Spleen (tissue), 11 donors: ENCODE measurements at regions not wholly inside any gene's neighbourhood (a gene's known extent, or its start where the extent isn't known, plus 50 kb on each side); places are given as distances from the start of the nearest gene placed in this dataset.

Source experiments
- DNase-seq: peaks from one replicate; pipeline ENCODE4 v3.0.0-alpha.2; 2020
- H3K27ac ChIP-seq, 8 donors: fragments of 200-600 bp; sonication (generic) in 7 of 8; 1 replicate in 4 of 8; 2 replicates in 4 of 8; pipeline versions ENCODE4 v1.5.0 to v1.8.0; 2016 to 2021; ENCODE audit warnings: inconsistent platforms in 4 of 8, mild to moderate bottlenecking in 4 of 8, moderate library complexity in 1 of 8
- H3K27me3 ChIP-seq, 7 donors: fragments of 200-600 bp; sonication (generic) in 6 of 7; replicated peaks in 1 of 7; 1 replicate in 4 of 7; 2 replicates in 3 of 7; pipeline versions ENCODE4 v1.5.0 to v1.8.0; 2016 to 2021; ENCODE audit warnings: inconsistent platforms in 3 of 7, mild to moderate bottlenecking in 1 of 7
- H3K36me3 ChIP-seq, 6 donors: fragments of 200-600 bp; sonication (generic) in 5 of 6; 1 replicate in 4 of 6; 2 replicates in 2 of 6; pipeline versions ENCODE4 v1.5.0 to v1.8.0; 2016 to 2021; ENCODE audit warnings: inconsistent platforms in 2 of 6
- H3K4me1 ChIP-seq, 6 donors: fragments of 200-600 bp; sonication (generic) in 5 of 6; 1 replicate in 3 of 6; 2 replicates in 3 of 6; pipeline versions ENCODE4 v1.5.0 to v1.8.0; 2016 to 2021; ENCODE audit warnings: inconsistent platforms in 3 of 6
- H3K4me3 ChIP-seq, 8 donors: fragments of 200-600 bp; sonication (generic) in 7 of 8; 1 replicate in 4 of 8; 2 replicates in 4 of 8; pipeline versions ENCODE4 v1.5.0 to v1.8.0; 2016 to 2021; ENCODE audit warnings: inconsistent platforms in 4 of 8, mild to moderate bottlenecking in 4 of 8, moderate library complexity in 2 of 8
- H3K9me3 ChIP-seq, 8 donors: fragments of 200-600 bp; sonication (generic) in 7 of 8; 1 replicate in 4 of 8; 2 replicates in 4 of 8; pipeline versions ENCODE4 v1.5.0 to v1.8.0; 2016 to 2021; ENCODE audit warnings: inconsistent platforms in 4 of 8
- CTCF ChIP-seq, 11 experiments: fragments of 200-600 bp in 7 of 11; fragments of 450-650 bp in 4 of 11; sonication (generic) in 4 of 11; IDR thresholded peaks in 8 of 11; conservative IDR thresholded peaks in 3 of 11; 1 replicate in 7 of 11; 2 replicates in 4 of 11; pipeline versions ENCODE4 v1.4.0 to v1.8.0; 2016 to 2021; ENCODE audit warnings: antibody characterized with exemption in 11 of 11, inconsistent platforms in 4 of 11, mild to moderate bottlenecking in 1 of 11
- POLR2A ChIP-seq, 3 donors: fragments of 450-650 bp; IDR thresholded peaks; one replicate each; pipeline ENCODE4 v1.5.1; 2017; ENCODE audit warnings: antibody characterized with exemption in 3 of 3, mild to moderate bottlenecking in 1 of 3
- POLR2AphosphoS5 ChIP-seq, 3 donors: sonication (generic); formaldehyde crosslinking; IDR thresholded peaks; one replicate each; pipeline ENCODE4 v1.5.1; 2017; ENCODE audit warnings: antibody characterized with exemption in 3 of 3
- WGBS, 5 donors: extraction: QIAGEN DNeasy Blood & Tissue Kit in 3 of 5; methylation state at CpG; one replicate each; pipeline versions ENCODE4 v1.1.5 to v1.1.7; 2013 to 2018; 5-methylcytosine and 5-hydroxymethylcytosine counted together
- intact Hi-C: fragments of 100-400 bp; cut with DNase I; formaldehyde crosslinking; loops from one replicate; pipeline ENCODE4 v1.15.0; 2023; ENCODE audit warnings: low total_unique reads
- donor health status: healthy with polysubstance abuse.
- donor health status: DM: no; HTN: no; CAD: no; lungs with moderate emphysema.
- donor health status: DM: no; HTN: no; CAD: no.
- donor health status: Bipolar disorder and iron deficiency.
- donor health status: healthy.
- donor health status: DM: no; HTN: no; CAD: no.
- donor health status: DM: yes; HTN: yes; CAD: no.

GRCh38 chr1:95982711-95983110 is 738.9 kb upstream of the PTBP2 start:
- DNase-seq, result no peak
- Histone ChIP-seq H3K4me3 (no peak overlapping the region), H3K27me3 (no peaks in the 10 kb centered on the region), H3K27ac (no peak overlapping the region), H3K9me3 (no peaks in the 10 kb centered on the region), H3K4me1 (no peaks in the 10 kb centered on the region), H3K36me3 (no peaks in the 10 kb centered on the region)
- no peak for TF ChIP-seq POLR2AphosphoS5 (IDR thresholded peaks at IDR 0.05)
- no peak for TF ChIP-seq POLR2A (IDR thresholded peaks at IDR 0.05)
- no peak for TF ChIP-seq CTCF (IDR thresholded peaks at IDR 0.05 in 8 of 11, conservative IDR thresholded peaks at IDR 0.05 in 3 of 11)
- intact Hi-C loops, result no loop called here

- TF ChIP-seq POLR2A (IDR thresholded peaks at IDR 0.05), result no peak
- TF ChIP-seq CTCF (IDR thresholded peaks at IDR 0.05 in 8 of 11, conservative IDR thresholded peaks at IDR 0.05 in 3 of 11), result no peak
- TF ChIP-seq POLR2AphosphoS5 (IDR thresholded peaks at IDR 0.05), result no peak
- H3K4me3 ChIP-seq, result no peak overlapping the region
- H3K36me3 ChIP-seq, result no peaks in the 10 kb centered on the region
- no peaks in the 10 kb centered on the region for H3K4me1 ChIP-seq
- no peak overlapping the region for H3K27ac ChIP-seq
- intact Hi-C loops, result no loop called here
- DNase-seq, result no peak
- no peaks in the 10 kb centered on the region for H3K27me3 ChIP-seq
- H3K9me3 ChIP-seq, result no peaks in the 10 kb centered on the region
Measured at GRCh38 chr1:95983831-95984230, 737.8 kb upstream of the PTBP2 start.

- WGBS, 5 donors, result 47 to 92% (median 77%) methylated on average over 1 of the region's 1 CpG
- H3K36me3 ChIP-seq, result no peaks in the 10 kb centered on the region
- no peak overlapping the region for H3K4me3 ChIP-seq
- H3K9me3 ChIP-seq, result no peaks in the 10 kb centered on the region
- no peaks in the 10 kb centered on the region for H3K4me1 ChIP-seq
- no peak for TF ChIP-seq POLR2AphosphoS5 (IDR thresholded peaks at IDR 0.05)
- no peak for TF ChIP-seq CTCF (IDR thresholded peaks at IDR 0.05 in 8 of 11, conservative IDR thresholded peaks at IDR 0.05 in 3 of 11)
- TF ChIP-seq POLR2A (IDR thresholded peaks at IDR 0.05), result no peak
- intact Hi-C loops, result no loop called here
- H3K27ac ChIP-seq, result no peak overlapping the region
- no peaks in the 10 kb centered on the region for H3K27me3 ChIP-seq
- DNase-seq, result no peak
Measured at GRCh38 chr1:95984798-95985374, 736.7 kb upstream of the PTBP2 start.

GRCh38 chr1:95990033-95990432 is 731.6 kb upstream of the PTBP2 start:
- no peak for DNase-seq

More at GRCh38 chr1:95990033-95990432, 731.6 kb upstream of the PTBP2 start:
- Histone ChIP-seq H3K27me3 (no peaks in the 10 kb centered on the region), H3K4me3 (no peak overlapping the region), H3K9me3 (peaks cover 0 to 4% (median 0%) of the 10 kb centered on the region in 8 donors), H3K4me1 (peaks cover 0 to 3% (median 0%) of the 10 kb centered on the region in 6 donors), H3K27ac (no peak overlapping the region), H3K36me3 (no peaks in the 10 kb centered on the region)
- no peak for TF ChIP-seq CTCF (IDR thresholded peaks at IDR 0.05 in 8 of 11, conservative IDR thresholded peaks at IDR 0.05 in 3 of 11)
- no peak for TF ChIP-seq POLR2A (IDR thresholded peaks at IDR 0.05)
- no peak for TF ChIP-seq POLR2AphosphoS5 (IDR thresholded peaks at IDR 0.05)
- 68 to 83% (median 70%) methylated on average over 2 of the region's 2 CpGs for WGBS, 5 donors
- intact Hi-C loops, result no loop called here
